ENCODE measurements at regions not wholly inside any gene's neighbourhood (a gene's known extent, or its start where the extent isn't known, plus 50 kb on each side); places are given as distances from the start of the nearest gene placed in this dataset.

- no peaks in the 10 kb centered on the region for H3K27me3 ChIP-seq
- no peaks in the 10 kb centered on the region for H3K36me3 ChIP-seq
- no peak overlapping the region for H3K27ac ChIP-seq
- DNase-seq (no peak), ATAC-seq (peak in 4 of 8 donors; percentile 31 to 46 (median 38))
- 56 to 64% methylated on average over 3 of the region's 3 CpGs for WGBS, 2 donors
- TF ChIP-seq CTCF (IDR thresholded peaks at IDR 0.05): no peak
- intact Hi-C loops (cut with DNase I): no loop called here
- H3K4me1 ChIP-seq: peaks cover 0 to 56% (median 0%) of the 10 kb centered on the region in 9 donors
- no peaks in the 10 kb centered on the region for H3K9me3 ChIP-seq
- H3K4me3 ChIP-seq: no peak overlapping the region
Measured at GRCh38 chr20:40503119-40503518, 185.9 kb downstream of the MAFB start.

DNA sequence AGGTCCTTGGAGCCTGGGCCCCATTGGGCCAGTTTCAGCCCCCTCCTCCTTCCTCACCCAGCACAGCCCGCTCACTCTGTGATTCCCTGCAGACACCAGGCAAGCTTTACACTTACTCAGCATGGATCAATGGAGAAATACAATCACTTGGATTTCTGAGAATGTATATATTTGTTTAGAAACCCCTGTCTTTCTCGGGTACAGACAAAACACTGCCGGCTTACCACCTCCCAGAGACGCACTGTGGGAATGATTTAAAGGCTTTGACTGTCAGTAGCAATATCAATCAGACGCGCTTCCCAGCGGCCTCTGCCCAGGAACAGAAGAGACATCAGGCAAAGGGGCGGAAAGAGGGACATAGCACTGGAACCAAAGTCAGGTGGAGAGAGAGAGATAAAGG is 186.5 kb downstream of the MAFB start:
- ATAC-seq (no peak), DNase-seq (no peak)
- H3K27ac ChIP-seq: no peak overlapping the region
- no peak for TF ChIP-seq CTCF (IDR thresholded peaks at IDR 0.05)
- H3K9me3 ChIP-seq: no peaks in the 10 kb centered on the region
- no peaks in the 10 kb centered on the region for H3K36me3 ChIP-seq
- H3K4me1 ChIP-seq: peaks cover 0 to 54% (median 0%) of the 10 kb centered on the region in 9 donors
- no peak overlapping the region for H3K4me3 ChIP-seq
- WGBS, 2 donors: 54 to 57% methylated on average over 8 of the region's 8 CpGs
- H3K27me3 ChIP-seq: no peaks in the 10 kb centered on the region
- intact Hi-C loops (cut with DNase I): no loop called here

DNA sequence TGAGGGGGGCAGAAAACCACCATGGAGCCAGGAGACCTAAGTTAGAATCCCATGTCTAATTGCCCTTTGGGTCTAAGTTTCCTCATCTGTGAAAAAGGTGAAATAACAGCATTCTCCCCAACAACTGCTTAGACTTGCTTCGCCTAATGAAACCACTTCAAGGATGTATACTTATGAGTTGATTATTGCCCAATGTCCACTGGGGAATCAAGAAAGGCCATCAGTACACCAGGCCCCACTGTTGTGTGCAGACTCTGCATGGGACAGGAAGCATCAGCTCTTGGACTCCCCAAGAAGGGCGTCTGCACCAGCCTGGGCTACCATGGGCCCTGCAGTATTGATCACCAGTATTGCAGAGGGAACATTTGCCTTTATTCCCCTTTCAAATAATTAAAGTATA is 189.6 kb downstream of the MAFB start:
- ATAC-seq (no peak), DNase-seq (no peak)
- H3K27me3 ChIP-seq: no peaks in the 10 kb centered on the region
- no peak for TF ChIP-seq CTCF (IDR thresholded peaks at IDR 0.05)
- no peaks in the 10 kb centered on the region for H3K36me3 ChIP-seq
- 86 to 90% methylated on average over 2 of the region's 2 CpGs for WGBS, 2 donors
- peak overlapping the region in 2 of 10 donors; percentile 46 to 91 for H3K27ac ChIP-seq
- no peak overlapping the region for H3K4me3 ChIP-seq
- peaks cover 0 to 54% (median 0%) of the 10 kb centered on the region in 9 donors for H3K4me1 ChIP-seq
- H3K9me3 ChIP-seq: no peaks in the 10 kb centered on the region
- intact Hi-C loops (cut with DNase I): no loop called here

DNA sequence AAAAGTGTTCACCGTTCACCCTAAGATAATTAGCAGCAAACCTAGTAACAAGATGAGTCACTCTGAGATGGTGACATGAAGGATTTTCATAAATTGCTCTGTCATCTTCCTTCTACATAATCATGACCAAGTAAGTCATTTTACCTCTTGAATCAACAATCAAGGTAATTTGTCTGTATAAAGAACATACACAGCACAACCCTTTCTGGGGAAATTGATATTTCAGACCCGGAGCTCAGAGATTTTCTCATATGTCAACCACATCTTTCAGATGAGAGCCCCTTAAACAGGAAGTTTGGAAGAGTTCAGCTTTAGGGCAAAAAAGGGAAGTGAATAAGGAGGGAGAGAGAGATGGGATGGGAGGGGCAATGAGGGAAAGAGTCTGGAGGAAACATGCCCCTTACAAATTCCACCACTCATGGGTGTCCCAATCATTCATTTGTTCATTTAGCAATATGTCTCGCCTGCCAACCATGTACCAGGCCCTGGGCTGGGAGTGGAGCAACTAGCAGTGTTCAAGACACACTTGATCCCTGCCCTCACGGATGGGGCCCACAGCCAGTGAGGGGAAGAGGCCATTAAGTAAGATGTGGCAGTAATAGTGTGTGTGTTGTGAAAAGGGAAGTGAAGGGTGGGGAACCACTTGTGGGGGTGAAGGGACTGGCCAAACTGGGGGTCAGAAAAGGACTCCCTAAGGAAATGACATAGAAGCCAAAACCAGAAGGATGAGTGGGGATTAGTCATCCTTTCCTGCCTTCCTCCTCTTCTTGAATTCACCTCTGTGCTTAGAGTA is 190.9 kb downstream of the MAFB start:
- TF ChIP-seq CTCF (IDR thresholded peaks at IDR 0.05): no peak
- Histone ChIP-seq H3K4me3 (no peak overlapping the region), H3K27ac (peak overlapping the region in 3 of 10 donors; percentile 36 to 91 (median 46)), H3K9me3 (no peaks in the 10 kb centered on the region), H3K36me3 (no peaks in the 10 kb centered on the region), H3K4me1 (peaks cover 0 to 63% (median 0%) of the 10 kb centered on the region in 9 donors), H3K27me3 (no peaks in the 10 kb centered on the region)
- peak; percentile 19 to 27 for DNase-seq
- intact Hi-C loops (cut with DNase I): no loop called here
- peak; percentile 62 to 83 (median 78) for ATAC-seq
- 62 to 65% methylated on average over 4 of the region's 4 CpGs for WGBS, 2 donors
